ENCODE measurements at regions not wholly inside any gene's neighbourhood (a gene's known extent, or its start where the extent isn't known, plus 50 kb on each side); places are given as distances from the start of the nearest gene placed in this dataset.
A peak's percentile ranks its signal among the peaks of the same experiment; 100 is the strongest.

DNA sequence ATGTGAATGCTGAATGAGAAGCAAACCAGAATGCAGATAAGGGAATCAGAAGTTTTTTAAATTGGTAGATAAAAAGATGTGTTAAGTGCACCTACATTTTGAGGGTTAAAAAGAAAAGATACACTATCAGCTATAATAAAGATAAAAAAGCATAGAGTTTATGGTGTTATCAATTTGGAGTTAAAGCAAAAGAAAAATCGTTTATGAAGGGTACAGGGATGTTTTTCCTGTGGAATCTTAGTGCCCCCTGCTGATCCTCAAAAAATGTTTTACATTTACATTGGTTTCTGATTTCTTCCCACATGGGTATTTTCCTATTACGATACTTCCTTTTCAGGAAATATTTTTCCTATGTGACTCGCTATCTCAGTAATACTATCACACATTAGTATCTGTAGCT is 293.5 kb downstream of the MRPL39 start:
- no peaks in the 10 kb centered on the region for H3K27me3 ChIP-seq (replicated peaks; ENCODE audit: insufficient read depth, low read length)
- no peak for DNase-seq
- no peaks in the 10 kb centered on the region for H4K20me1 ChIP-seq (ENCODE audit: insufficient read depth, low read length)
- H3K9me2 ChIP-seq (replicated peaks; ENCODE audit: insufficient read depth, low read length) = no peaks in the 10 kb centered on the region
- H3K4me1 ChIP-seq (ENCODE audit: low read length) = no peaks in the 10 kb centered on the region
- H3K4me3 ChIP-seq (ENCODE audit: low read length) = peak overlapping the region; percentile 38; the same call in 1 of the 2 replicates
- no peak for TF ChIP-seq EZH2 (optimal IDR thresholded peaks at IDR 0.05; ENCODE audit: low read depth, low read length)
- TF ChIP-seq, protein P1, sequence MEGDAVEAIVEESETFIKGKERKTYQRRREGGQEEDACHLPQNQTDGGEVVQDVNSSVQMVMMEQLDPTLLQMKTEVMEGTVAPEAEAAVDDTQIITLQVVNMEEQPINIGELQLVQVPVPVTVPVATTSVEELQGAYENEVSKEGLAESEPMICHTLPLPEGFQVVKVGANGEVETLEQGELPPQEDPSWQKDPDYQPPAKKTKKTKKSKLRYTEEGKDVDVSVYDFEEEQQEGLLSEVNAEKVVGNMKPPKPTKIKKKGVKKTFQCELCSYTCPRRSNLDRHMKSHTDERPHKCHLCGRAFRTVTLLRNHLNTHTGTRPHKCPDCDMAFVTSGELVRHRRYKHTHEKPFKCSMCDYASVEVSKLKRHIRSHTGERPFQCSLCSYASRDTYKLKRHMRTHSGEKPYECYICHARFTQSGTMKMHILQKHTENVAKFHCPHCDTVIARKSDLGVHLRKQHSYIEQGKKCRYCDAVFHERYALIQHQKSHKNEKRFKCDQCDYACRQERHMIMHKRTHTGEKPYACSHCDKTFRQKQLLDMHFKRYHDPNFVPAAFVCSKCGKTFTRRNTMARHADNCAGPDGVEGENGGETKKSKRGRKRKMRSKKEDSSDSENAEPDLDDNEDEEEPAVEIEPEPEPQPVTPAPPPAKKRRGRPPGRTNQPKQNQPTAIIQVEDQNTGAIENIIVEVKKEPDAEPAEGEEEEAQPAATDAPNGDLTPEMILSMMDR (IDR thresholded peaks at IDR 0.05; ENCODE audit: low read length) = peak; percentile 49
- no peak for TF ChIP-seq EZH2phosphoT487 (IDR thresholded peaks at IDR 0.05; ENCODE audit: low read length)
- no peaks in the 10 kb centered on the region for H3F3A ChIP-seq (ENCODE audit: insufficient read depth, low read length)
- H3K27ac ChIP-seq (ENCODE audit: low read length) = no peak overlapping the region
- H3K9me3 ChIP-seq (replicated peaks; ENCODE audit: insufficient read depth, low read length) = no peaks in the 10 kb centered on the region
- no peaks in the 10 kb centered on the region for H3K36me3 ChIP-seq (replicated peaks; ENCODE audit: insufficient read depth, low read length)
- H2AFZ ChIP-seq (ENCODE audit: low read length) = peak overlapping the region; percentile 58
- no peak overlapping the region for H3K9ac ChIP-seq (ENCODE audit: low read length)
- no peaks in the 10 kb centered on the region for H3K79me2 ChIP-seq (ENCODE audit: low read length)
- peak overlapping the region; percentile 58 for H3K4me2 ChIP-seq (ENCODE audit: low read depth, low read length)

DNA sequence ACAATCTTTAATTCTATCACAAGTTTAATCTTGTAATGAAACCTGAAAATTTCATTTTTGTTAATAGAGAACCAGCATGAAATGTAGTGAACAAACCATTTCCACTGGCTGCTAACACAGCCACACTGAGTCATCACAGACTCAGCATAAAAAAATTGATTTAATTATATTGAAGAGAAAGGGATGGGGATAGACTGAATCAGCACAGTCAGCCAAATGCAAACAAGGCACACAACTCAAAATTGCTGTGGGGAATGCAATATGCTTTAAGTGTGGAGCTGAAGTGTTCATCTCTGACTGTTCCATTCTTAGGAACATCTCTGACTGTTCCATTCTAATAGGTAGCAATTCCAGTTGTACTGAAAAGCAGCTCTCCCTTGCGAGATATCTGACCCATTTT is 299.8 kb downstream of the MRPL39 start:
- Histone ChIP-seq H3K27ac (ENCODE audit: low read length) (no peak overlapping the region), H3K36me3 (replicated peaks; ENCODE audit: insufficient read depth, low read length) (no peaks in the 10 kb centered on the region), H3K9ac (ENCODE audit: low read length) (no peak overlapping the region), H3K4me3 (ENCODE audit: low read length) (no peak overlapping the region), H3K9me2 (replicated peaks; ENCODE audit: insufficient read depth, low read length) (no peaks in the 10 kb centered on the region), H3K9me3 (replicated peaks; ENCODE audit: insufficient read depth, low read length) (no peaks in the 10 kb centered on the region), H3K4me1 (ENCODE audit: low read length) (no peaks in the 10 kb centered on the region), H4K20me1 (ENCODE audit: insufficient read depth, low read length) (no peaks in the 10 kb centered on the region), H3F3A (ENCODE audit: insufficient read depth, low read length) (no peaks in the 10 kb centered on the region), H2AFZ (ENCODE audit: low read length) (no peak overlapping the region), H3K4me2 (ENCODE audit: low read depth, low read length) (no peak overlapping the region), H3K79me2 (ENCODE audit: low read length) (no peaks in the 10 kb centered on the region), H3K27me3 (replicated peaks; ENCODE audit: insufficient read depth, low read length) (no peaks in the 10 kb centered on the region)
- TF ChIP-seq EZH2 (optimal IDR thresholded peaks at IDR 0.05; ENCODE audit: low read depth, low read length) (no peak), EZH2phosphoT487 (IDR thresholded peaks at IDR 0.05; ENCODE audit: low read length) (no peak)
- TF ChIP-seq, protein P1 (IDR thresholded peaks at IDR 0.05; ENCODE audit: low read length) = no peak
- DNase-seq = no peak

DNA sequence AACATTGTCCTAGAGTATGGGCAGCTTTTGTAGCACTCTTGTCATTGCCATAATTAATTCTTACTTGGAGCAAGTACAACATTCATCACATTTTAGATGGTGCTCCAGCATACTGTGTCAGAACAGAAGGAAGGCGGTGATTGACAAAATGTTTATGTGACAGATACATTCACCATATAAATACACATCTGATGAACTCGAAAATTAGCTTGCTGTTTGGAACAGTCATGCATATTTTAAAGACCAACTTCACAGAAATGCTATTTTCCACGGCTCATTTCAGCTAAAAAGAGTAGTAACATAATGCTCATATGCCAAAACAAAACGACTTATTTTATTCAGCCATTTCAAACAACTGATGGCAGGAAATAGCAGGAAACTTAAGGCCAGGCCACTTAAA is 302.7 kb downstream of the MRPL39 start:
- Histone ChIP-seq H3K79me2 (ENCODE audit: low read length) (no peaks in the 10 kb centered on the region), H3K9ac (ENCODE audit: low read length) (no peak overlapping the region), H3F3A (ENCODE audit: insufficient read depth, low read length) (no peaks in the 10 kb centered on the region), H3K9me2 (replicated peaks; ENCODE audit: insufficient read depth, low read length) (no peaks in the 10 kb centered on the region), H3K4me3 (ENCODE audit: low read length) (no peak overlapping the region), H3K27me3 (replicated peaks; ENCODE audit: insufficient read depth, low read length) (no peaks in the 10 kb centered on the region), H2AFZ (ENCODE audit: low read length) (no peak overlapping the region), H3K4me2 (ENCODE audit: low read depth, low read length) (no peak overlapping the region), H3K4me1 (ENCODE audit: low read length) (peaks cover 2% of the 10 kb centered on the region), H4K20me1 (ENCODE audit: insufficient read depth, low read length) (no peaks in the 10 kb centered on the region), H3K36me3 (replicated peaks; ENCODE audit: insufficient read depth, low read length) (no peaks in the 10 kb centered on the region), H3K9me3 (replicated peaks; ENCODE audit: insufficient read depth, low read length) (no peaks in the 10 kb centered on the region), H3K27ac (ENCODE audit: low read length) (no peak overlapping the region)
- no peak for TF ChIP-seq EZH2 (optimal IDR thresholded peaks at IDR 0.05; ENCODE audit: low read depth, low read length)
- TF ChIP-seq, protein P1 (IDR thresholded peaks at IDR 0.05; ENCODE audit: low read length) = no peak
- TF ChIP-seq EZH2phosphoT487 (IDR thresholded peaks at IDR 0.05; ENCODE audit: low read length) = no peak
- no peak for DNase-seq
